ENCODE measurements at regions not wholly inside any gene's neighbourhood (a gene's known extent, or its start where the extent isn't known, plus 50 kb on each side); places are given as distances from the start of the nearest gene placed in this dataset.
"Not testable (repeated sequence)": the region's sequence is repeated elsewhere in the genome, so short reads cannot be mapped to it uniquely, and the experiment has no call there.

GRCh38 chr5:89336111-89336510, 453.1 kb upstream of the MEF2C start:
- Histone ChIP-seq H3K27ac (ENCODE audit: low read depth, low read length) (no peak overlapping the region), H3K4me3 (ENCODE audit: low read depth, low read length) (no peak overlapping the region), H3K27me3 (ENCODE audit: control insufficient read depth, insufficient read depth, low read length) (no peaks in the 10 kb centered on the region), H3K9me3 (ENCODE audit: control insufficient read depth, insufficient read depth, low read length) (no peaks in the 10 kb centered on the region)
- TF ChIP-seq CTCF (IDR thresholded peaks at IDR 0.05; ENCODE audit: low read depth, low read length): no peak
- ChIA-PET POLR2A (no interaction called here), CTCF (no interaction called here)
- no peak for DNase-seq (ENCODE audit: low read depth, low spot score)

GRCh38 chr5:89330140-89330539, 447.2 kb upstream of the MEF2C start:
- Histone ChIP-seq H3K27me3 (ENCODE audit: control insufficient read depth, insufficient read depth, low read length) (no peaks in the 10 kb centered on the region), H3K27ac (ENCODE audit: low read depth, low read length) (no peak overlapping the region), H3K9me3 (ENCODE audit: control insufficient read depth, insufficient read depth, low read length) (no peaks in the 10 kb centered on the region), H3K4me3 (ENCODE audit: low read depth, low read length) (no peak overlapping the region)
- POLR2A ChIA-PET: no interaction called here
- CTCF ChIA-PET: no interaction called here
- no peak for DNase-seq (ENCODE audit: low read depth, low spot score)
- no peak for TF ChIP-seq CTCF (IDR thresholded peaks at IDR 0.05; ENCODE audit: low read depth, low read length)

DNA sequence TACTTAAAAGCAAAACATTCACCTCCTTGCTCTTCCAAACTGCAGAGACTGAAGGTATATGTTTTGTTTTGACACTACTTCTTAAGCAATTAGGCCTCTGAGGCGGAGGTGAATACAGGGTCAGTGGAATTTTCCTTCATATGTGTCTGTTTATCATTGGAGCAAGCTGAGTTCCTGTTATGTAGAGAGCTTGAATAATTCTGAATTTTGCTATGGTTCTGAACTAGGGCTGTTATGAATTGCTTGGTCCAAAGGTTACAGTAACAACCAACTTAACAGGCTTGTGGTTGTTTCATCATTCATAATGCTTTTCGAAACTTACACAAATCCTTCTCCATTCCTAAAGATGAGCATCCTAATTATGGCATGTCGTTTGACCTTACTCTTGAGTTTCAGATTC, 444.6 kb upstream of the MEF2C start:
- TF ChIP-seq CTCF (IDR thresholded peaks at IDR 0.05; ENCODE audit: low read depth, low read length): no peak
- ChIA-PET POLR2A (no interaction called here), CTCF (interaction anchor here (1.5 kb wide), 2 partner anchors 14 to 600 kb away, joined by 3 read pairs; no protein-coding TSS in a partner anchor)
- Histone ChIP-seq H3K27ac (ENCODE audit: low read depth, low read length) (no peak overlapping the region), H3K4me3 (ENCODE audit: low read depth, low read length) (no peak overlapping the region), H3K27me3 (ENCODE audit: control insufficient read depth, insufficient read depth, low read length) (no peaks in the 10 kb centered on the region), H3K9me3 (ENCODE audit: control insufficient read depth, insufficient read depth, low read length) (no peaks in the 10 kb centered on the region)
- DNase-seq (ENCODE audit: low read depth, low spot score): no peak

GRCh38 chr5:89324990-89325389, 442.0 kb upstream of the MEF2C start:
- POLR2A ChIA-PET: no interaction called here
- no peak for TF ChIP-seq CTCF (IDR thresholded peaks at IDR 0.05; ENCODE audit: low read depth, low read length)

GRCh38 chr5:89320421-89321277, 437.7 kb upstream of the MEF2C start:
- no peak for DNase-seq (ENCODE audit: low read depth, low spot score)
- Histone ChIP-seq H3K9me3 (ENCODE audit: control insufficient read depth, insufficient read depth, low read length) (no peaks in the 10 kb centered on the region), H3K4me3 (ENCODE audit: low read depth, low read length) (no peak overlapping the region), H3K27me3 (ENCODE audit: control insufficient read depth, insufficient read depth, low read length) (no peaks in the 10 kb centered on the region), H3K27ac (ENCODE audit: low read depth, low read length) (no peak overlapping the region)
- CTCF ChIA-PET: no interaction called here
- POLR2A ChIA-PET: no interaction called here
- no peak for TF ChIP-seq CTCF (IDR thresholded peaks at IDR 0.05; ENCODE audit: low read depth, low read length)

More at GRCh38 chr5:89324990-89325389, 442.0 kb upstream of the MEF2C start:
- Histone ChIP-seq H3K27me3 (ENCODE audit: control insufficient read depth, insufficient read depth, low read length) (no peaks in the 10 kb centered on the region), H3K9me3 (ENCODE audit: control insufficient read depth, insufficient read depth, low read length) (no peaks in the 10 kb centered on the region), H3K4me3 (ENCODE audit: low read depth, low read length) (no peak overlapping the region), H3K27ac (ENCODE audit: low read depth, low read length) (no peak overlapping the region)
- no peak for DNase-seq (ENCODE audit: low read depth, low spot score)
- CTCF ChIA-PET: no interaction called here

DNA sequence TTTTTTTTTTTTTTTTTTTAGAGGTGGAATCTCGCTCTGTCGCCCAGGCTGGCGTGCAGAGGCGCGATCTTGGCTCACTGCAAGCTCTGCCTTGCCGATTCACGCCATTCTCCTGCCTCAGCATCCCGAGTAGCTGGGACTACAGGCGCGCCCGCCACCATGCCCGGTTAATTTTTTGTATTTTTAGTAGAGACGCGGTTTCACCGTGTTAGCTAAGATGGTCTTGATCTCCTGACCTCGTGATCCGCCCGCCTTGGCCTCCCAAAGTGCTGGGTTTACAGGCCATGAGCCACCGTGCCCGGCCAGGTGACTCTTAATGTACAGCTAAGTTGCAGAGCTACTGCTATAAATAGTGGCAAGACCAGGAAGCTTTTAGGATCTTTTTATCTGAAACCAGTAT, 434.9 kb upstream of the MEF2C start:
- CTCF ChIA-PET; H3K27ac ChIP-seq (ENCODE audit: low read depth, low read length): not testable (repeated sequence)
- POLR2A ChIA-PET: interaction anchor here (0.7 kb wide), 1 partner anchor 1055 kb away, joined by 5 read pairs; no protein-coding TSS in a partner anchor

More for the DNA sequence above, 434.9 kb upstream of the MEF2C start:
- DNase-seq (ENCODE audit: low read depth, low spot score); H3K4me3 ChIP-seq (ENCODE audit: low read depth, low read length); H3K27me3 ChIP-seq (ENCODE audit: control insufficient read depth, insufficient read depth, low read length); H3K9me3 ChIP-seq (ENCODE audit: control insufficient read depth, insufficient read depth, low read length): not testable (repeated sequence)

Data from AG04450 (cell line).